ENCODE measurements at regions not wholly inside any gene's neighbourhood (a gene's known extent, or its start where the extent isn't known, plus 50 kb on each side); places are given as distances from the start of the nearest gene placed in this dataset.

DNA sequence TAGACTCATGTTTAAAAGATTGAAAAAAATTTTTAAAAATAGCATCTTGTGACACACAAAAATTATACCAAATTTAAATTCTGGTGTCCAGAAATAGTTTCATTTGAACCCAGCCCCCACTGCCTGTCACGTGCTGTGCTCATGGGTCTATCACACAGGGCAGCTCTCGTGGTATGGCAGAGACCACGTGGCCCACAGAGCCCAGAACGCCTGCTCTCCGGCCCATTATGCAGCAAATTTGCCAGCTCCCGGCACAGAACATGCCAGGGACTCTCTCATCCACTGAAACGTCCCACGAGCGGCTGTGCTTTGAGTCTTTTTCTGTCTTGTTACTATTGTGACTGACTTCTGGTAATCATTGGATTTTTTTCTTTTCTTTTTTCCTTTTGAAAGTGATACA lies 224.3 kb downstream of the TTLL2 start:
- TF ChIP-seq, protein P1, sequence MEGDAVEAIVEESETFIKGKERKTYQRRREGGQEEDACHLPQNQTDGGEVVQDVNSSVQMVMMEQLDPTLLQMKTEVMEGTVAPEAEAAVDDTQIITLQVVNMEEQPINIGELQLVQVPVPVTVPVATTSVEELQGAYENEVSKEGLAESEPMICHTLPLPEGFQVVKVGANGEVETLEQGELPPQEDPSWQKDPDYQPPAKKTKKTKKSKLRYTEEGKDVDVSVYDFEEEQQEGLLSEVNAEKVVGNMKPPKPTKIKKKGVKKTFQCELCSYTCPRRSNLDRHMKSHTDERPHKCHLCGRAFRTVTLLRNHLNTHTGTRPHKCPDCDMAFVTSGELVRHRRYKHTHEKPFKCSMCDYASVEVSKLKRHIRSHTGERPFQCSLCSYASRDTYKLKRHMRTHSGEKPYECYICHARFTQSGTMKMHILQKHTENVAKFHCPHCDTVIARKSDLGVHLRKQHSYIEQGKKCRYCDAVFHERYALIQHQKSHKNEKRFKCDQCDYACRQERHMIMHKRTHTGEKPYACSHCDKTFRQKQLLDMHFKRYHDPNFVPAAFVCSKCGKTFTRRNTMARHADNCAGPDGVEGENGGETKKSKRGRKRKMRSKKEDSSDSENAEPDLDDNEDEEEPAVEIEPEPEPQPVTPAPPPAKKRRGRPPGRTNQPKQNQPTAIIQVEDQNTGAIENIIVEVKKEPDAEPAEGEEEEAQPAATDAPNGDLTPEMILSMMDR (IDR thresholded peaks at IDR 0.05; ENCODE audit: low read depth, low read length): no peak
- TF ChIP-seq POLR2A (IDR thresholded peaks at IDR 0.05; ENCODE audit: extremely low read depth, insufficient read length): no peak
- TF ChIP-seq MYC (IDR thresholded peaks at IDR 0.05; ENCODE audit: low read depth, low read length): no peak

All from NB4 (cell line).